T47D (cell line): ENCODE measurements at regions not wholly inside any gene's neighbourhood (a gene's known extent, or its start where the extent isn't known, plus 50 kb on each side); places are given as distances from the start of the nearest gene placed in this dataset.

Source experiments
- DNase-seq, 2 experiments: peaks; one replicate each; pipeline versions ENCODE4 v3.0.0 to v3.0.0-alpha.2; 2011 to 2012; ENCODE audit warnings: low read depth in 1 of 2, low spot score in 1 of 2
- JUND ChIP-seq: IDR thresholded peaks from 2 replicates; pipeline ENCODE4 v1.6.1; 2012; ENCODE audit warnings: low read depth
- in situ Hi-C: cut with HindIII; loops from 2 replicates; pipeline ENCODE4 v1.10.0; 2016; ENCODE audit warnings: low sequenced_read_pairs, low pct_unique_long_range_greater_than_20kb

GRCh38 chr16:51949282-51949681, 597.7 kb downstream of the TOX3 start:
- no peak for TF ChIP-seq JUND
- in situ Hi-C loops = no loop called here
- no peak for DNase-seq

GRCh38 chr16:51941412-51941811, 605.5 kb downstream of the TOX3 start:
- DNase-seq = no peak
- TF ChIP-seq JUND = no peak
- in situ Hi-C loops = no loop called here

- DNase-seq = no peak
- in situ Hi-C loops = no loop called here
- TF ChIP-seq JUND = no peak
These were observed 606.8 kb downstream of the TOX3 start for GRCh38 chr16:51940183-51940582.

GRCh38 chr16:51939378-51939871, 607.5 kb downstream of the TOX3 start:
- in situ Hi-C loops = no loop called here
- TF ChIP-seq JUND = no peak
- no peak for DNase-seq

GRCh38 chr16:51938861-51939260, 608.1 kb downstream of the TOX3 start:
- no peak for DNase-seq
- no peak for TF ChIP-seq JUND

GRCh38 chr16:51937771-51938170, 609.2 kb downstream of the TOX3 start:
- in situ Hi-C loops = no loop called here
- no peak for DNase-seq
- TF ChIP-seq JUND = no peak

More at GRCh38 chr16:51938861-51939260, 608.1 kb downstream of the TOX3 start:
- in situ Hi-C loops = no loop called here

- in situ Hi-C loops = no loop called here
- DNase-seq = no peak
- TF ChIP-seq JUND = no peak
These were observed 610.1 kb downstream of the TOX3 start for GRCh38 chr16:51936846-51937245.

- TF ChIP-seq JUND = no peak
- DNase-seq = no peak
- in situ Hi-C loops = no loop called here
These were observed 614.6 kb downstream of the TOX3 start for GRCh38 chr16:51932317-51932716.

- DNase-seq = no peak
- no peak for TF ChIP-seq JUND
- in situ Hi-C loops = no loop called here
These were observed 615.3 kb downstream of the TOX3 start for GRCh38 chr16:51931653-51932052.

- no peak for TF ChIP-seq JUND
- in situ Hi-C loops = no loop called here
- DNase-seq = no peak
These were observed 622.2 kb downstream of the TOX3 start for GRCh38 chr16:51924744-51925143.

- DNase-seq = no peak
- no peak for TF ChIP-seq JUND
- in situ Hi-C loops = no loop called here
These were observed 624.5 kb downstream of the TOX3 start for GRCh38 chr16:51922476-51922875.

- no peak for DNase-seq
- in situ Hi-C loops = no loop called here
- TF ChIP-seq JUND = no peak
These were observed 627.2 kb downstream of the TOX3 start for GRCh38 chr16:51919736-51920135.

- TF ChIP-seq JUND = no peak
- no peak for DNase-seq
- in situ Hi-C loops = no loop called here
These were observed 630.1 kb downstream of the TOX3 start for GRCh38 chr16:51916814-51917213.

- DNase-seq = no peak
- no peak for TF ChIP-seq JUND
- in situ Hi-C loops = no loop called here
These were observed 630.7 kb downstream of the TOX3 start for GRCh38 chr16:51916231-51916630.

- no peak for DNase-seq
- in situ Hi-C loops = no loop called here
- no peak for TF ChIP-seq JUND
These were observed 639.3 kb downstream of the TOX3 start for GRCh38 chr16:51907680-51908079.
